H9 (cell line): ENCODE measurements at regions not wholly inside any gene's neighbourhood (a gene's known extent, or its start where the extent isn't known, plus 50 kb on each side); places are given as distances from the start of the nearest gene placed in this dataset.

Source experiments
- DNase-seq: peaks from one replicate; pipeline ENCODE4 v3.0.0-alpha.2; 2017
- H2AFZ ChIP-seq: one replicate; pipeline ENCODE4 v1.6.1; 2013; ENCODE audit warnings: mild to moderate bottlenecking, low read length, control low read depth, moderate library complexity
- H2AK5ac ChIP-seq: 2 replicates; pipeline ENCODE4 v1.6.1; 2013; ENCODE audit warnings: low read length, control low read depth, mixed read lengths; ENCODE audit not compliant: insufficient read length
- H2BK120ac ChIP-seq: one replicate; pipeline ENCODE4 v1.6.1; 2013; ENCODE audit warnings: low read depth, mild to moderate bottlenecking, low read length, control low read depth, inconsistent platforms; ENCODE audit not compliant: poor library complexity, severe bottlenecking
- H2BK12ac ChIP-seq: 2 replicates; pipeline ENCODE4 v1.6.1; 2013; ENCODE audit warnings: low read length, control low read depth, mixed read lengths, low read depth; ENCODE audit not compliant: insufficient read length
- H2BK15ac ChIP-seq: 2 replicates; pipeline ENCODE4 v1.6.1; 2013; ENCODE audit warnings: low read depth, low read length, control low read depth
- H2BK20ac ChIP-seq: one replicate; pipeline ENCODE4 v1.6.1; 2013; ENCODE audit warnings: low read depth, mild to moderate bottlenecking, low read length, control low read depth, inconsistent platforms; ENCODE audit not compliant: poor library complexity, severe bottlenecking
- H2BK5ac ChIP-seq: 2 replicates; pipeline ENCODE4 v1.6.1; 2013; ENCODE audit warnings: low read length, control low read depth, mixed read lengths; ENCODE audit not compliant: insufficient read length
- H3K14ac ChIP-seq: 2 replicates; pipeline ENCODE4 v1.6.1; 2013; ENCODE audit warnings: low read length, control low read depth; ENCODE audit not compliant: insufficient read depth
- H3K18ac ChIP-seq: 2 replicates; pipeline ENCODE4 v1.6.1; 2013; ENCODE audit warnings: low read depth, mild to moderate bottlenecking, mixed read lengths, low read length, control low read depth; ENCODE audit not compliant: insufficient read length
- H3K23ac ChIP-seq: 2 replicates; pipeline ENCODE4 v1.6.1; 2013; ENCODE audit warnings: low read length, control low read depth, mixed read lengths, low read depth; ENCODE audit not compliant: insufficient read length
- H3K23me2 ChIP-seq: 2 replicates; pipeline ENCODE4 v1.6.1; 2013; ENCODE audit warnings: low read depth, mild to moderate bottlenecking, mixed read lengths, low read length, control low read depth; ENCODE audit not compliant: insufficient read length, poor library complexity, severe bottlenecking
- H3K27ac ChIP-seq: 2 replicates; pipeline ENCODE4 v1.5.1; 2013; ENCODE audit warnings: low read length, control low read depth, mixed read lengths, low read depth; ENCODE audit not compliant: insufficient read length
- H3K27me3 ChIP-seq: 2 replicates; pipeline ENCODE4 v1.6.1; 2013; ENCODE audit warnings: low read length, control low read depth, inconsistent platforms; ENCODE audit not compliant: insufficient read depth
- H3K4ac ChIP-seq: 2 replicates; pipeline ENCODE4 v1.6.1; 2013; ENCODE audit warnings: low read depth, mild to moderate bottlenecking, control low read depth, inconsistent platforms, low read length, moderate library complexity
- H3K4me1 ChIP-seq: 2 replicates; pipeline ENCODE4 v1.6.1; 2013; ENCODE audit warnings: low read length, control low read depth, inconsistent platforms; ENCODE audit not compliant: insufficient read depth
- H3K4me2 ChIP-seq: 2 replicates; pipeline ENCODE4 v1.6.1; 2013; ENCODE audit warnings: low read length, control low read depth, mixed read lengths; ENCODE audit not compliant: insufficient read length, insufficient read depth
- H3K56ac ChIP-seq: 2 replicates; pipeline ENCODE4 v1.6.1; 2013; ENCODE audit warnings: low read depth, mild to moderate bottlenecking, mixed read lengths, low read length, control low read depth; ENCODE audit not compliant: insufficient read length
- H3K79me1 ChIP-seq: 2 replicates; pipeline ENCODE4 v1.6.1; 2013; ENCODE audit warnings: low read depth, mild to moderate bottlenecking, moderate library complexity, low read length, control low read depth, inconsistent platforms; ENCODE audit not compliant: insufficient read depth, poor library complexity, severe bottlenecking
- H3K79me2 ChIP-seq: 2 replicates; pipeline ENCODE4 v1.6.1; 2013; ENCODE audit warnings: low read length, control low read depth, inconsistent platforms; ENCODE audit not compliant: insufficient read depth
- H3K9ac ChIP-seq: 2 replicates; pipeline ENCODE4 v1.6.1; 2013; ENCODE audit warnings: low read length, control low read depth, mixed read lengths; ENCODE audit not compliant: insufficient read length; ENCODE audit errors: extremely low read depth
- H3K9me3 ChIP-seq: one replicate; pipeline ENCODE4 v1.6.1; 2013; ENCODE audit warnings: low read depth, low read length, inconsistent platforms; ENCODE audit not compliant: control insufficient read depth
- H3T11ph ChIP-seq: one replicate; pipeline ENCODE4 v1.6.1; 2013; ENCODE audit warnings: mild to moderate bottlenecking, low read length, control low read depth, inconsistent platforms
- H4K20me1 ChIP-seq: one replicate; pipeline ENCODE4 v1.6.1; 2013; ENCODE audit not compliant: control insufficient read depth, insufficient read length, insufficient read depth
- H4K5ac ChIP-seq: 2 replicates; pipeline ENCODE4 v1.6.1; 2013; ENCODE audit warnings: low read depth, mild to moderate bottlenecking, mixed read lengths, low read length, control low read depth; ENCODE audit not compliant: insufficient read length
- H4K8ac ChIP-seq: replicated peaks from 2 replicates; pipeline ENCODE4 v1.6.1; 2013; ENCODE audit warnings: low read length, control low read depth, mixed read lengths, low read depth; ENCODE audit not compliant: insufficient read length
- H4K91ac ChIP-seq: 2 replicates; pipeline ENCODE4 v1.6.1; 2013; ENCODE audit warnings: low read depth, mild to moderate bottlenecking, moderate library complexity, mixed read lengths, low read length, control low read depth; ENCODE audit not compliant: insufficient read length
- H3K27ac Mint-ChIP-seq, 3 experiments: 2 replicates in 2 of 3; 3 replicates in 1 of 3; pipeline ENCODE4 v1.8.0; 2020 to 2021; ENCODE audit warnings: mixed read lengths in 3 of 3, mild to moderate bottlenecking in 1 of 3, moderate library complexity in 1 of 3
- H3K27me3 Mint-ChIP-seq: 2 replicates; pipeline ENCODE4 v1.8.0; 2021; ENCODE audit warnings: low read depth, mild to moderate bottlenecking, moderate library complexity, mixed read lengths
- H3K36me3 Mint-ChIP-seq, 3 experiments: 2 replicates in 2 of 3; 3 replicates in 1 of 3; pipeline ENCODE4 v1.8.0; 2020 to 2021; ENCODE audit warnings: low read depth in 3 of 3, mixed read lengths in 3 of 3; ENCODE audit not compliant: insufficient read depth in 1 of 3
- H3K4me1 Mint-ChIP-seq, 2 experiments: 2 replicates each; pipeline ENCODE4 v1.8.0; 2020; ENCODE audit warnings: mixed read lengths in 2 of 2
- H3K4me3 Mint-ChIP-seq, 2 experiments: 2 replicates in 1 of 2; 3 replicates in 1 of 2; pipeline ENCODE4 v1.8.0; 2020 to 2021; ENCODE audit warnings: mild to moderate bottlenecking in 2 of 2, mixed read lengths in 2 of 2, moderate library complexity in 1 of 2
- H3K9me3 Mint-ChIP-seq, 2 experiments: 2 replicates in 1 of 2; 3 replicates in 1 of 2; pipeline ENCODE4 v1.8.0; 2020; ENCODE audit warnings: mild to moderate bottlenecking in 2 of 2, mixed read lengths in 2 of 2, moderate library complexity in 1 of 2
- CTCF ChIP-seq: fragments of 200-600 bp; sonication (generic); conservative IDR thresholded peaks from 3 replicates; pipeline ENCODE4 v1.8.0; 2021; ENCODE audit warnings: antibody characterized with exemption, mild to moderate bottlenecking
- WGBS: extraction: QIAGEN DNeasy Blood & Tissue Kit; methylation state at CpG from one replicate; pipeline ENCODE4 v1.1.7; 2013; ENCODE audit warnings: missing lambda C conversion rate, low lambda C conversion rate, mixed read lengths; ENCODE audit not compliant: insufficient read length; ENCODE audit errors: extremely low coverage; 5-methylcytosine and 5-hydroxymethylcytosine counted together

DNA sequence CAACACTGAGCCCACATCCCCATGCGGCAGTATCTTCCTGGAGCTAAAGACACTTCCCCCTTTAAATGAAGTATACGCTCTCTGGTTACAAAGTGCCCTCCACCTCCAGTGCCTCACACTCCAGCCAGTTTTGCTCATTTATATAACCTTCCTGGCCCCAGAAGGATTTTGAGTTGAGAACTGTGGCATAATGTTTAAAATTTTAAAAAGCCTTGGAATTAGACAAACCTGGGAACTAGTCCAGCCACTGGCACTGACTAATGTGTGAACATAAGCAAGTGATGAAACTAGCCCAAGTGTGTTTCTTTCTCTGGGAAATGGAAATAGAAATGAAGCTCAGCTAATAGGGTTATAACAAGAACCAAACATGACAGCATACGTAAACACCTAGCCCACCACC, 723.7 kb upstream of the USP15 start:
- no peak overlapping the region for H3K56ac ChIP-seq
- no peak overlapping the region for H3K4me3 Mint-ChIP-seq
- H3K4me2 ChIP-seq = no peak overlapping the region
- H3K27ac ChIP-seq = no peak overlapping the region
- H3K9ac ChIP-seq = no peak overlapping the region
- no peaks in the 10 kb centered on the region for H3K9me3 ChIP-seq
- H4K5ac ChIP-seq = no peak overlapping the region
- no CpG with 5 or more reads among the region's 3 CpGs for WGBS
- H4K20me1 ChIP-seq = no peaks in the 10 kb centered on the region
- no peak overlapping the region for H3K23ac ChIP-seq
- H3K79me1 ChIP-seq = no peaks in the 10 kb centered on the region
- H2BK20ac ChIP-seq = no peak overlapping the region
- no peak overlapping the region for H3T11ph ChIP-seq
- no peaks in the 10 kb centered on the region for H3K27me3 Mint-ChIP-seq
- H3K36me3 Mint-ChIP-seq = no peaks in the 10 kb centered on the region
- H3K14ac ChIP-seq = no peak overlapping the region
- no peak for TF ChIP-seq CTCF
- no peak overlapping the region for H2BK12ac ChIP-seq
- H4K8ac ChIP-seq = no peak overlapping the region
- no peak overlapping the region for H2BK15ac ChIP-seq
- no peaks in the 10 kb centered on the region for H3K4me1 ChIP-seq
- H3K27ac Mint-ChIP-seq = no peak overlapping the region
- H2BK5ac ChIP-seq = no peak overlapping the region
- H3K23me2 ChIP-seq = no peaks in the 10 kb centered on the region
- no peak overlapping the region for H4K91ac ChIP-seq
- H3K9me3 Mint-ChIP-seq = no peaks in the 10 kb centered on the region; a peak in 1 of 5 replicates
- no peaks in the 10 kb centered on the region for H3K27me3 ChIP-seq
- no peak overlapping the region for H3K4ac ChIP-seq
- no peak for DNase-seq
- no peak overlapping the region for H2AFZ ChIP-seq
- no peaks in the 10 kb centered on the region for H3K4me1 Mint-ChIP-seq
- no peak overlapping the region for H2BK120ac ChIP-seq
- H3K18ac ChIP-seq = no peak overlapping the region
- no peak overlapping the region for H2AK5ac ChIP-seq
- H3K79me2 ChIP-seq = no peaks in the 10 kb centered on the region
